Right lobe of liver (tissue), 4 donors: ENCODE measurements at regions not wholly inside any gene's neighbourhood (a gene's known extent, or its start where the extent isn't known, plus 50 kb on each side); places are given as distances from the start of the nearest gene placed in this dataset.

Experiments used
- CTCF ChIP-seq, 4 donors: fragments of 200-600 bp in 3 of 4; fragments of 450-650 bp in 1 of 4; IDR thresholded peaks; one replicate each; pipeline versions ENCODE4 v1.5.1 to v1.8.0; 2016 to 2022; ENCODE audit warnings: antibody characterized with exemption in 4 of 4, mild to moderate bottlenecking in 2 of 4
- POLR2A ChIP-seq: fragments of 450-650 bp; IDR thresholded peaks from one replicate; pipeline ENCODE4 v1.6.1; 2017; ENCODE audit warnings: antibody characterized with exemption, mild to moderate bottlenecking
- donor health status: DM: no; HTN: no; CAD: no.
- donor health status: DM: no; HTN: no; CAD: no.
- donor health status: DM: no; HTN: yes; CAD: no.

GRCh38 chr3:19792388-19792787 lies 141.6 kb downstream of the EFHB start:
- TF ChIP-seq POLR2A = no peak
- no peak for TF ChIP-seq CTCF (IDR thresholded peaks at IDR 0.05)
